IgD-negative memory B cell (primary cell): ENCODE measurements at regions not wholly inside any gene's neighbourhood (a gene's known extent, or its start where the extent isn't known, plus 50 kb on each side); places are given as distances from the start of the nearest gene placed in this dataset.

Source experiments
- H3K27ac Mint-ChIP-seq, 3 donors: one replicate each; pipeline ENCODE4 v1.8.0; 2020 to 2022; ENCODE audit warnings: mild to moderate bottlenecking in 3 of 3, mixed read lengths in 3 of 3, moderate library complexity in 1 of 3
- H3K27me3 Mint-ChIP-seq: one replicate; pipeline ENCODE4 v1.8.0; 2021; ENCODE audit warnings: mixed read lengths
- H3K36me3 Mint-ChIP-seq: one replicate; pipeline ENCODE4 v1.8.0; 2020; ENCODE audit warnings: mild to moderate bottlenecking, mixed read lengths
- H3K4me1 Mint-ChIP-seq, 3 donors: one replicate each; pipeline ENCODE4 v1.8.0; 2020 to 2022; ENCODE audit warnings: mixed read lengths in 3 of 3, mild to moderate bottlenecking in 1 of 3
- H3K4me3 Mint-ChIP-seq, 4 donors: one replicate each; pipeline ENCODE4 v1.8.0; 2020 to 2022; ENCODE audit warnings: mild to moderate bottlenecking in 4 of 4, mixed read lengths in 4 of 4, moderate library complexity in 3 of 4
- H3K9me3 Mint-ChIP-seq, 3 donors: one replicate each; pipeline ENCODE4 v1.8.0; 2020 to 2021; ENCODE audit warnings: mixed read lengths in 3 of 3, mild to moderate bottlenecking in 1 of 3

- H3K36me3 Mint-ChIP-seq: no peaks in the 10 kb centered on the region
- no peak overlapping the region for H3K27ac Mint-ChIP-seq
- no peaks in the 10 kb centered on the region for H3K27me3 Mint-ChIP-seq
- no peaks in the 10 kb centered on the region for H3K4me1 Mint-ChIP-seq
- H3K4me3 Mint-ChIP-seq: no peak overlapping the region
- H3K9me3 Mint-ChIP-seq: peaks cover 0 to 10% (median 4%) of the 10 kb centered on the region in 3 donors
These were observed 445.8 kb upstream of the NXPH2 start for GRCh38 chr2:139225961-139226360.

- no peaks in the 10 kb centered on the region for H3K27me3 Mint-ChIP-seq
- no peak overlapping the region for H3K27ac Mint-ChIP-seq
- H3K4me1 Mint-ChIP-seq: no peaks in the 10 kb centered on the region
- H3K36me3 Mint-ChIP-seq: no peaks in the 10 kb centered on the region
- H3K9me3 Mint-ChIP-seq: peaks cover 0 to 11% (median 11%) of the 10 kb centered on the region in 3 donors
- H3K4me3 Mint-ChIP-seq: no peak overlapping the region
These were observed 438.0 kb upstream of the NXPH2 start for GRCh38 chr2:139218181-139218580.

- Mint-ChIP-seq H3K27ac (no peak overlapping the region), H3K36me3 (no peaks in the 10 kb centered on the region), H3K27me3 (no peaks in the 10 kb centered on the region), H3K4me3 (no peak overlapping the region), H3K9me3 (peaks cover 0 to 11% (median 11%) of the 10 kb centered on the region in 3 donors), H3K4me1 (no peaks in the 10 kb centered on the region)
These were observed 437.5 kb upstream of the NXPH2 start for GRCh38 chr2:139217641-139218040.

GRCh38 chr2:139216435-139216834 lies 436.2 kb upstream of the NXPH2 start:
- Mint-ChIP-seq H3K4me1 (no peaks in the 10 kb centered on the region), H3K4me3 (no peak overlapping the region), H3K9me3 (peaks cover 0 to 11% (median 11%) of the 10 kb centered on the region in 3 donors), H3K27ac (no peak overlapping the region), H3K27me3 (no peaks in the 10 kb centered on the region), H3K36me3 (no peaks in the 10 kb centered on the region)

GRCh38 chr2:139214801-139215200 lies 434.6 kb upstream of the NXPH2 start:
- Mint-ChIP-seq H3K4me3 (no peak overlapping the region), H3K9me3 (peaks cover 0 to 11% (median 11%) of the 10 kb centered on the region in 3 donors), H3K27ac (no peak overlapping the region), H3K27me3 (no peaks in the 10 kb centered on the region), H3K36me3 (no peaks in the 10 kb centered on the region), H3K4me1 (no peaks in the 10 kb centered on the region)

- Mint-ChIP-seq H3K9me3 (peaks cover 3 to 7% (median 3%) of the 10 kb centered on the region in 3 donors), H3K4me3 (no peak overlapping the region), H3K27me3 (no peaks in the 10 kb centered on the region), H3K27ac (no peak overlapping the region), H3K36me3 (no peaks in the 10 kb centered on the region), H3K4me1 (no peaks in the 10 kb centered on the region)
These were observed 429.4 kb upstream of the NXPH2 start for GRCh38 chr2:139209586-139209985.

- no peaks in the 10 kb centered on the region for H3K4me1 Mint-ChIP-seq
- no peak overlapping the region for H3K27ac Mint-ChIP-seq
- peaks cover 4 to 7% (median 7%) of the 10 kb centered on the region in 3 donors for H3K9me3 Mint-ChIP-seq
- no peak overlapping the region for H3K4me3 Mint-ChIP-seq
- H3K27me3 Mint-ChIP-seq: no peaks in the 10 kb centered on the region
- H3K36me3 Mint-ChIP-seq: no peaks in the 10 kb centered on the region
These were observed 421.3 kb upstream of the NXPH2 start for GRCh38 chr2:139201516-139201915.

- Mint-ChIP-seq H3K27ac (no peak overlapping the region), H3K36me3 (no peaks in the 10 kb centered on the region), H3K4me3 (no peak overlapping the region), H3K4me1 (no peaks in the 10 kb centered on the region), H3K27me3 (no peaks in the 10 kb centered on the region), H3K9me3 (peaks cover 4 to 7% (median 7%) of the 10 kb centered on the region in 3 donors)
These were observed 416.6 kb upstream of the NXPH2 start for GRCh38 chr2:139196754-139197153.

GRCh38 chr2:139194546-139194945 lies 414.4 kb upstream of the NXPH2 start:
- H3K36me3 Mint-ChIP-seq: no peaks in the 10 kb centered on the region
- peaks cover 0 to 7% (median 5%) of the 10 kb centered on the region in 3 donors for H3K9me3 Mint-ChIP-seq

GRCh38 chr2:139177041-139177440 lies 396.9 kb upstream of the NXPH2 start:
- Mint-ChIP-seq H3K4me3 (no peak overlapping the region), H3K36me3 (peaks cover 2% of the 10 kb centered on the region), H3K27ac (no peak overlapping the region), H3K9me3 (peaks cover 2 to 4% (median 3%) of the 10 kb centered on the region in 3 donors), H3K4me1 (no peaks in the 10 kb centered on the region), H3K27me3 (no peaks in the 10 kb centered on the region)

More at GRCh38 chr2:139194546-139194945, 414.4 kb upstream of the NXPH2 start:
- Mint-ChIP-seq H3K27ac (no peak overlapping the region), H3K4me3 (no peak overlapping the region), H3K4me1 (no peaks in the 10 kb centered on the region), H3K27me3 (no peaks in the 10 kb centered on the region)

- H3K4me1 Mint-ChIP-seq: no peaks in the 10 kb centered on the region
These were observed 395.3 kb upstream of the NXPH2 start for GRCh38 chr2:139175510-139175909.

GRCh38 chr2:139170406-139170805 lies 390.2 kb upstream of the NXPH2 start:
- peaks cover 0 to 6% (median 2%) of the 10 kb centered on the region in 3 donors for H3K9me3 Mint-ChIP-seq
- H3K27ac Mint-ChIP-seq: no peak overlapping the region
- no peak overlapping the region for H3K4me3 Mint-ChIP-seq
- H3K4me1 Mint-ChIP-seq: no peaks in the 10 kb centered on the region
- no peaks in the 10 kb centered on the region for H3K36me3 Mint-ChIP-seq
- H3K27me3 Mint-ChIP-seq: no peaks in the 10 kb centered on the region

More at GRCh38 chr2:139175510-139175909, 395.3 kb upstream of the NXPH2 start:
- peaks cover 2% of the 10 kb centered on the region for H3K36me3 Mint-ChIP-seq
- H3K27me3 Mint-ChIP-seq: no peaks in the 10 kb centered on the region
- H3K27ac Mint-ChIP-seq: no peak overlapping the region
- peaks cover 2 to 4% (median 3%) of the 10 kb centered on the region in 3 donors for H3K9me3 Mint-ChIP-seq
- H3K4me3 Mint-ChIP-seq: no peak overlapping the region

GRCh38 chr2:139165601-139166000 lies 385.4 kb upstream of the NXPH2 start:
- Mint-ChIP-seq H3K9me3 (peaks cover 0 to 8% (median 0%) of the 10 kb centered on the region in 3 donors), H3K4me3 (no peak overlapping the region), H3K27me3 (no peaks in the 10 kb centered on the region), H3K36me3 (no peaks in the 10 kb centered on the region), H3K27ac (no peak overlapping the region), H3K4me1 (no peaks in the 10 kb centered on the region)

GRCh38 chr2:139165041-139165440 lies 384.9 kb upstream of the NXPH2 start:
- peaks cover 0 to 8% (median 0%) of the 10 kb centered on the region in 3 donors for H3K9me3 Mint-ChIP-seq

GRCh38 chr2:139162957-139163356 lies 382.8 kb upstream of the NXPH2 start:
- H3K27ac Mint-ChIP-seq: no peak overlapping the region
- peaks cover 0 to 4% (median 0%) of the 10 kb centered on the region in 3 donors for H3K9me3 Mint-ChIP-seq
- H3K4me3 Mint-ChIP-seq: no peak overlapping the region
- no peaks in the 10 kb centered on the region for H3K27me3 Mint-ChIP-seq
- no peaks in the 10 kb centered on the region for H3K4me1 Mint-ChIP-seq
- no peaks in the 10 kb centered on the region for H3K36me3 Mint-ChIP-seq

More at GRCh38 chr2:139165041-139165440, 384.9 kb upstream of the NXPH2 start:
- H3K27ac Mint-ChIP-seq: no peak overlapping the region
- H3K4me1 Mint-ChIP-seq: no peaks in the 10 kb centered on the region
- no peak overlapping the region for H3K4me3 Mint-ChIP-seq
- no peaks in the 10 kb centered on the region for H3K36me3 Mint-ChIP-seq
- H3K27me3 Mint-ChIP-seq: no peaks in the 10 kb centered on the region

GRCh38 chr2:139162456-139162855 lies 382.3 kb upstream of the NXPH2 start:
- Mint-ChIP-seq H3K27ac (no peak overlapping the region), H3K36me3 (no peaks in the 10 kb centered on the region), H3K4me3 (no peak overlapping the region), H3K4me1 (no peaks in the 10 kb centered on the region), H3K27me3 (no peaks in the 10 kb centered on the region), H3K9me3 (peaks cover 0 to 4% (median 0%) of the 10 kb centered on the region in 3 donors)
